Activated naive CD4-positive, alpha-beta T cell treated with anti-CD3 and anti-CD28 coated beads for 36 hours (primary cell): ENCODE measurements at regions not wholly inside any gene's neighbourhood (a gene's known extent, or its start where the extent isn't known, plus 50 kb on each side); places are given as distances from the start of the nearest gene placed in this dataset.

ENCODE experiments used
- CTCF ChIA-PET: fragments of 350-600 bp; sonication (Branson Sonifier 250); formaldehyde crosslinking; loops from one replicate; lab custom pipeline; 2021; ENCODE audit warnings: antibody characterized with exemption; lab: Charles Lee
- DNase-seq: peaks from one replicate; pipeline ENCODE4 v3.0.0-alpha.2; 2020
- H3K27ac Mint-ChIP-seq: one replicate; pipeline ENCODE4 v1.8.0; 2021; ENCODE audit warnings: mild to moderate bottlenecking, mixed read lengths
- H3K27me3 Mint-ChIP-seq: one replicate; pipeline ENCODE4 v1.8.0; 2021; ENCODE audit warnings: low read depth, mixed read lengths
- H3K36me3 Mint-ChIP-seq: one replicate; pipeline ENCODE4 v1.8.0; 2021; ENCODE audit warnings: low read depth, mixed read lengths
- H3K4me1 Mint-ChIP-seq: one replicate; pipeline ENCODE4 v1.8.0; 2021; ENCODE audit warnings: low read depth, mixed read lengths
- H3K4me3 Mint-ChIP-seq: one replicate; pipeline ENCODE4 v1.8.0; 2021; ENCODE audit warnings: mild to moderate bottlenecking, moderate library complexity, mixed read lengths
- H3K9me3 Mint-ChIP-seq: one replicate; pipeline ENCODE4 v1.8.0; 2021; ENCODE audit warnings: mixed read lengths
- intact Hi-C: fragments of 100-400 bp; cut with micrococcal nuclease; formaldehyde crosslinking; loops from one replicate; pipeline ENCODE4 v1.15.1; 2023

DNA sequence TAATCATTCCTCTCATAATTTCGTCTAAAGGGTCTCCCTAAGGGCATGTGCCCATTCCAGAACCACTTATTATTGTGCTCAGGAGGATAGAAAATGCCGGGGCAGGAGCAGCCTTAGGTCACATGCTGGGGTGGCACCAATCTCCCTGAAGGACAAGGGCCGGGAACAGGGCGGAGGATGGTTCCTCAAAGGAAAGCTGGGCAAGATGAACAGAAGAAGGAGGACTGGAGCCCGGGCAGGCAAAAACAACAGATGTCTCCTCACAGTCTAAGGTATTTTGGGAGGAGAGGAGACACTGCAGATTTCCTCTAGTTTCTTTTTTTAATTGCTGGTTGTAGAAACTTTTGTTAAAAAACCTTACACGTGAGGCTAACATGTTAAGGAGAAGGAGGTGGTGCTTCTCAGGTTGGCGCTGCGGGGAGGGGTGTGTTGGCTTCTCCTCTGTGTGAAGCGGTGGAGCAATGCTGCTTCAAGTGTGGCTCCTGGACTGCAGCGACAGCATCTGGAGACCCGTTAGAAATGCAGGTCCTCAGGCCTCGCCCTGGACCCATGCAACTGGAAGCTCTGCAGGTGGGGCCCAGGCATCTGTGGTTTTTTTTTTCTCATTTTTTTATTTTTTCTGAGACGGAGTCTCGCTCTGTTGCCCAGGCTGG, 164.8 kb downstream of the AACS start:
- Mint-ChIP-seq H3K4me1 (no peaks in the 10 kb centered on the region), H3K9me3 (no peaks in the 10 kb centered on the region), H3K27ac (no peak overlapping the region), H3K4me3 (no peak overlapping the region), H3K27me3 (peaks cover 8% of the 10 kb centered on the region), H3K36me3 (no peaks in the 10 kb centered on the region)
- no peak for DNase-seq
- intact Hi-C loops = no loop called here
- CTCF ChIA-PET = no interaction called here

DNA sequence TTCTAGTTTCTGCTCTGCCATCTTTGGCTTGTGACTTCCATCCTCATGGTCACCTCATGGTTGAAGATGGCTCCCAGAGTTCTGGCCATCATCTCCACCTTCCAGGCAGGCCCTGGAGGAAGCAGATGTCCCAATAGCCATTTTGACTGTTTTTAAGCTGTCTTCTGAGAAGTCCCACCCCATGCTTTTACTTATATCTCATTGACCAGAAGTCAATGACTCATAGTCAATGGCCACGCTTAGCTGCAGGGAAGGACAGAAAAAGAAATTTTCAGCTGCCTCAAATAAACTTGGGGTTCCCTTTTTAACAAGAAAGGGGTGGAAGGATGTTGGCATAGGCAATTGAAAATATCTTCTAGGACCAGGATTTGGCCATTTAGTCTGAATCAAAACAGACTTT, 168.1 kb downstream of the AACS start:
- Mint-ChIP-seq H3K4me1 (no peaks in the 10 kb centered on the region), H3K9me3 (no peaks in the 10 kb centered on the region), H3K27me3 (peaks cover 17% of the 10 kb centered on the region), H3K27ac (no peak overlapping the region), H3K36me3 (no peaks in the 10 kb centered on the region), H3K4me3 (no peak overlapping the region)
- DNase-seq = no peak
- intact Hi-C loops = no loop called here
- CTCF ChIA-PET = no interaction called here

DNA sequence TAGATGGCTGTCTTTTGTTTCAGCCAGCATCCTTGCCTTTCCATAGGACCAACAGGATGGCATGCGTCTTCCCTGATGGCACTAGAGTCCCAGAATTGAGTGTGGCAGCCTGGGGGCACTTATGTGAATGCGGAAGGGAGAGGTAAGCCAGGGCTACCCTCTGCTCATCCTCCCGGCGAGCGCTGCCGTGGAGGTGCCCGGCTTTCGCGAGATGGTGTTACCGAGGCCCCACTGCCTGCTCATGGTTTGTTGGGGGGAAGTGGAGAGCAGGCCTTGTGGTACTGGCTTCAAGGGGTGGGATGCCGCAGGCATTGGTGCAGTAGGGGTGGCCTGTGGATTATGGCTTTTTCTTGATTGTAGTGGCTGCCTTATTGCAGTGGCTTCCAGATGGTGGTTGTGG, 174.3 kb downstream of the AACS start:
- no peak overlapping the region for H3K27ac Mint-ChIP-seq
- H3K4me3 Mint-ChIP-seq = no peak overlapping the region
- peaks cover 19% of the 10 kb centered on the region for H3K27me3 Mint-ChIP-seq
- no peak for DNase-seq
- no peaks in the 10 kb centered on the region for H3K4me1 Mint-ChIP-seq
- intact Hi-C loops = no loop called here
- H3K36me3 Mint-ChIP-seq = no peaks in the 10 kb centered on the region
- no peaks in the 10 kb centered on the region for H3K9me3 Mint-ChIP-seq
- CTCF ChIA-PET = no interaction called here

DNA sequence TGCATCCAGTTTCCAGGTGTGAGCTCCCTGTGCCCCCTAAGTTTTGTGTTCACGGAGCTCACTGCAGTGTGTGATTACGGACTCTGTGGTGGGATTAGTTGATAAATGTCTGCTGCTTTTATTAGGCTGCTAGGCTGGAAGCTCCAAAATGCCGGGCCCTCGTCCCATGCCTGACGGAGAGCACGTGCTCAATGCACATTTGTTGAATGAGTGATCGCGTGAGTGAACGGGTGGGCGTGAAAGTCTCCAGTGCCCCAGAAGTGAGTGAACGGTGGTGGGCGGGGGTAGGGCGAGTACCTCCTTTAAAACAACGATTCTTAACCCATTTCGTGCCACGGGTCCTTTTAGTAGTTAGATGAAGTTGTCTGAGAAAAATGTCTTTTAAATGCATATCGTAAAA, 175.5 kb downstream of the AACS start:
- no peak overlapping the region for H3K27ac Mint-ChIP-seq
- peaks cover 16% of the 10 kb centered on the region for H3K27me3 Mint-ChIP-seq
- H3K36me3 Mint-ChIP-seq = no peaks in the 10 kb centered on the region
- DNase-seq = no peak
- H3K4me1 Mint-ChIP-seq = no peaks in the 10 kb centered on the region
- CTCF ChIA-PET = no interaction called here
- H3K9me3 Mint-ChIP-seq = no peaks in the 10 kb centered on the region
- intact Hi-C loops = no loop called here
- no peak overlapping the region for H3K4me3 Mint-ChIP-seq

DNA sequence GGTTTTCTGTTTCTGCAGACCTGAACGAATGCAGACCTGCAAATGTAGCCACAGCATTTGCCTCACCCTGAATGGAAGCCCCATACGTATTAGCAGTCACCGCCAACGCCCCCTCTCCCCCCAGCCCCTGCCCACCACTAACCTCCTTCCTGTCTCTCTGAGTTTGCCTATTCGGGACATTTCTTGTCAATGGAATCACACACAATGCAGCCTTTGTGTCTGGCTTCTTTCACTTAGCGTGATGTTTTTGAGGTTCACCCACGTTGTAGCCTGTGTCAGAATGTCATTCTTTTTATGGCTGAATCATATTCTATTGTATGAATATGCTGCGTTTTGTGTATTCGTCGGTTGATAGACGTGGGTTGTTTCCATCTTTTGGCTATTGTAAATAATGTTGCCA, 178.6 kb downstream of the AACS start:
- Mint-ChIP-seq H3K4me3 (no peak overlapping the region), H3K27ac (no peak overlapping the region)

DNA sequence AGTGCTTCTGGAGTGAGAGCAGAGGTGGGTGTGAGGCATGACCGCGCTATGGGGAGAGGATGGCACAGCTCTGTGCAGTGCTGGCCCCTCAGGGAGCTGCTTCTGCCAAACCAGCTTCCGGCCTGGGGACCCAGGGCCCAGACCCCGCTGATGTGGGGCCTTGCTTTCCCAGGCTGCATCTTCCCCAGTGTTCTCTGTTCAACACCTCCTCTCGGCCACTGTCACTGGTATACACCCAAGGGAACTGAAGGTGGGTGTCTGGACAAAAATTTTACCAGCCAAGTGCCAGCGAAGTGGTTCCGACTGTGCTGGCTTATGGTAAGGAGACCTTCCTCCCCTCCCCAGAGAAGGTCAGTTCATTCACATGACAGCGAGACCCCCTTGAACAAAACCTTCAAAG, 179.1 kb downstream of the AACS start:
- intact Hi-C loops = no loop called here
- Mint-ChIP-seq H3K9me3 (no peaks in the 10 kb centered on the region), H3K4me1 (no peaks in the 10 kb centered on the region), H3K27me3 (peaks cover 8% of the 10 kb centered on the region), H3K4me3 (no peak overlapping the region), H3K27ac (no peak overlapping the region), H3K36me3 (no peaks in the 10 kb centered on the region)
- no peak for DNase-seq
- CTCF ChIA-PET = no interaction called here

More for the DNA sequence above, 178.6 kb downstream of the AACS start:
- intact Hi-C loops = no loop called here
- CTCF ChIA-PET = interaction anchor here (0.6 kb wide), 1 partner anchor 1123 kb away, joined by 3 read pairs; no protein-coding TSS in a partner anchor
- no peaks in the 10 kb centered on the region for H3K9me3 Mint-ChIP-seq
- no peaks in the 10 kb centered on the region for H3K36me3 Mint-ChIP-seq
- no peaks in the 10 kb centered on the region for H3K4me1 Mint-ChIP-seq
- DNase-seq = no peak
- H3K27me3 Mint-ChIP-seq = peaks cover 10% of the 10 kb centered on the region

DNA sequence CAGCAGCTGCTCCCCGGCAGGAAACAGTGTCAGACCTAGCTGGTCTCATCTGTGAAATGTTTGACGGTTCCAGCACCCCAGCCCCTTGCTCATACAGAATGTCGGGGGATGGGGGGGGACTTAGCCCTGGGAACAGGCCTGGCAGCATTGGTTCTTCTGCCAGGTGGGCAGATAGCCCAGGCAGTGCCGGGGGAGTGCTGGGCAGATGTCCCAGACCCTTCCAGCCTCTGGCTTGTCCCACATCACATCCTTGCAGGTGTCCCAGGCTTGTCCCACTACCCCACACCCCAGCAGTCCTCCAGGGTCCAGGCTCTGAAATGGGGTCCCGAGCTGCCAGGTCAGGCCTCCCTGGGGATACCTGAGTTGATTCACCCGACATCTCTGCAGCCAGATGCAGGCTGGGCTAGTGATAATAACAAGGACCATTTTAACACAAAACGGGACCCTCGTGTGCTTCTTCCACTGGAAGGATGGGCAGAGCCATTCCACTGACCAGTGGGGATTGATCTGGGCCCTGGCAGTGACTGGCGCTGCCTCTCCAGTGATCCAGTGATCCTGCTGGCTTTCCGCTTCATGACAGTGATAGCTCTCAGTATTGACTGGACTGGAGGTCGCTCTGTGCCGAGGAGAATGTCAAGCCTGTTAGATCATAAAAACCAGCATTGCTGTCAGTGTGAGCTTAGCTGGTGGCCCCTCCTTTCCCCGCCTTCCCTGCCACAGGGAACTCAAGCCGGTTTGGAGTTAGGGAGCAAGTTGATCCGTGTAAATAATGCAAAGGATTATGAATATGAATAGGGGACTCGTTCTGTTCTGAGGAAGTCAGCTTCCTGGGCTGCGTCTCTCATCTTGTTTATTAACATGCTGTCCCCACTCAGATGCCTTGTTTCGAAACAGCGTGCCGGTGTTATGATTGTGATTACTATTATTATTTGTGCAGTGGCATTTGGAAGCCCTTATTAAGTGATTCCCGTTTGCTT, 180.6 kb downstream of the AACS start:
- H3K4me1 Mint-ChIP-seq = no peaks in the 10 kb centered on the region
- no peak overlapping the region for H3K4me3 Mint-ChIP-seq
- H3K36me3 Mint-ChIP-seq = no peaks in the 10 kb centered on the region
- H3K27me3 Mint-ChIP-seq = peaks cover 6% of the 10 kb centered on the region
- no peak for DNase-seq
- H3K9me3 Mint-ChIP-seq = no peaks in the 10 kb centered on the region
- CTCF ChIA-PET = no interaction called here
- no peak overlapping the region for H3K27ac Mint-ChIP-seq
- intact Hi-C loops = no loop called here

DNA sequence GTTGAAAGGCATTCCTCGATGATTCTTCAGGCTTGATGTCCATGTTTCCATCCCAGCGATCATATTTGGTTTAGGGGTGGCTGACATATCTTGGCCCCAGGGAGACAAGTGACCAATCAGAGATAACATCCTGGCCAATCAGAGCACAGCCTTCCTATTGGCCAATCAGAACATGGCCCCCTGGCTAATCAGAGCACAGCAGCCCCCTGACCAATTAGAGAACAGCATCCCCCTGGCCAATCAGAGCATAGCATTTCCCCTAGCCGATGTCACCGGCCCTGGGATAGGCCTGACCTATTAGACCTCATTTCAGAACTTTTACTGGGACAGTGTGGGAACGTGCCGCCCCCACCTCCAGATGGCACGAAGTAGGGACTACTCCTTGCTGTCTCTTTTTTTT, 182.2 kb downstream of the AACS start:
- CTCF ChIA-PET = no interaction called here

DNA sequence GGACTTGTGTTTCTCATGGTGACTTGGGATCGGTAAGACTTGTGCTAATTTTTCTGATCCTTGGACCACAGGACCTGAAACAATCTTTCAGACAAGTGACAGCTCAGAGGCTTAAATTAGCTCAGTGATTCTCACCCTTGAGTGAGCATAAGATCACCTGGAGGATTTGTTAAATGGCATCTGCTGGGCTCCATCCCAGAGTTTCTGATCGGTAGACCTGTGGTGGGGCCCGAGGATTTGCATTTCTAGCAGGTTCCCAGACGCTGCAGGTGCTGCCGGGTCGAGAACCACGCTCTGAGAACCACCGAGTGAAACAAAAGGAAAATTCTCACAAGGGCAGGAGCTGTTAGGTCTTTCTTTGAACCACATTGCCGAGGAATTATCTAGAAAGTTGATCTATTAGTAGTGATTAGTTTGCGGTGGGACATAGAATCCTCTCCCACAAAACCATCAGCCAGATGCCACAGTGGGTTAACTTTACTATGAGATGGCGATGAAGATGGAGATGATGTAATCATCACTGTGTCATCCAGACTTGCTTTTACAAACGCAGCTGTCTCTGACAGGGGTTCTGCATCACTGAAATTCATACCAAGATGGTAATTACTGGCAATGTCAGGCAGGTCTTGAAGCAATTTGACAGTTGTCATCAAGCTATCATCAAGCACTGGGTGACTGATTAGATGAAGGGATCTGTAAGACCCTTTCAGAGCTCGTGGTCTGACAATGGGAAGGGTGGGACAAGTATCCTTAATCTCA, 184.0 kb downstream of the AACS start:
- Mint-ChIP-seq H3K36me3 (no peaks in the 10 kb centered on the region), H3K27me3 (peaks cover 9% of the 10 kb centered on the region), H3K9me3 (no peaks in the 10 kb centered on the region), H3K4me3 (no peak overlapping the region), H3K4me1 (no peaks in the 10 kb centered on the region), H3K27ac (no peak overlapping the region)
- no peak for DNase-seq
- intact Hi-C loops = no loop called here
- CTCF ChIA-PET = interaction anchor here (1.0 to 1.5 kb wide), 2 partner anchors 12 to 65 kb away, joined by 3 to 4 read pairs; no protein-coding TSS in a partner anchor

More for the DNA sequence above, 182.2 kb downstream of the AACS start:
- no peak overlapping the region for H3K4me3 Mint-ChIP-seq
- H3K9me3 Mint-ChIP-seq = no peaks in the 10 kb centered on the region
- H3K36me3 Mint-ChIP-seq = no peaks in the 10 kb centered on the region
- no peaks in the 10 kb centered on the region for H3K4me1 Mint-ChIP-seq
- H3K27me3 Mint-ChIP-seq = peaks cover 9% of the 10 kb centered on the region
- intact Hi-C loops = no loop called here
- no peak for DNase-seq
- H3K27ac Mint-ChIP-seq = no peak overlapping the region

DNA sequence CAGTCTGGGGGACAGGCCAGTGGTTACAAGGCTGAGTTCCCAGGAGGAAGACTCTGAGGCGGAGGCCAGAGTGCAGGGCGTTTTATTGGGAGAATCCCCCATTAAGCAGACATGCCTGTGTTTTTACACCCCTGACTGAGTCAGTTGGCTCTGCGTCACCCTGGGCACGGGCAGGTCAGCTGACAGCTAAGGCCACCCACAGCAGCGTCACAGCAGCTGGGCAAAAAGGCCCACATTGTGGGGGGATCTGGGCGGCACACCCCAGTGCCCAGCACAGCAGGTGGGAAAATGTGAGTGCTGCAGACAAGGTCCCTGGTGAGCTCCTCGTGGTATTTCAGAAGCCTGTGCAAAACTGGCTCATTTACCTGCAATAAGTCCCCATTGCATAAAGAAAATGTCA, 184.7 kb downstream of the AACS start:
- intact Hi-C loops = no loop called here

DNA sequence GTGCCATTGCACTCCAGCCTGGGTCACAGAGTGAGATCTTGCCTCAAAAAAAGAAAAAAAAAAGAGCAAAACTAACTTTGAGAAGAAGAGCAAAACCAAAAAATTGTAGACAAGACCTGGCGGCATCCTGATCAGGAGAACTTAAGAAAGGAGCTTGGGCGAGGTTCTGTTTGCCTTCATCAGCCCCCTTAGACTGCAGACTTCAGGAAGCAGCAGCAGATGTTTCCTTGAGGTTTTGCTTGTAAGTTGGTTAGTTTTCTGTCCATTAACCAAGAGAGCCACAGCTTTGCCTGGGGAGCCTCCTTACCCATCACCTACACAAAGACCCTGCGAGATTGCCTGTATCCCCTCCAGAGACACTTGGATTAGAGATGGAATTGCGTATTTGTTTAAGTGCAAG, 189.0 kb downstream of the AACS start:
- CTCF ChIA-PET = interaction anchor here (0.6 kb wide), 1 partner anchor 92 kb away, joined by 4 read pairs; no protein-coding TSS in a partner anchor
- intact Hi-C loops = no loop called here

More for the DNA sequence above, 184.7 kb downstream of the AACS start:
- Mint-ChIP-seq H3K36me3 (no peaks in the 10 kb centered on the region), H3K27me3 (peaks cover 7% of the 10 kb centered on the region), H3K27ac (no peak overlapping the region), H3K9me3 (no peaks in the 10 kb centered on the region), H3K4me3 (no peak overlapping the region), H3K4me1 (no peaks in the 10 kb centered on the region)
- CTCF ChIA-PET = interaction anchor here (1.5 kb wide), 1 partner anchor 66 kb away, joined by 4 read pairs; no protein-coding TSS in a partner anchor
- DNase-seq = no peak

DNA sequence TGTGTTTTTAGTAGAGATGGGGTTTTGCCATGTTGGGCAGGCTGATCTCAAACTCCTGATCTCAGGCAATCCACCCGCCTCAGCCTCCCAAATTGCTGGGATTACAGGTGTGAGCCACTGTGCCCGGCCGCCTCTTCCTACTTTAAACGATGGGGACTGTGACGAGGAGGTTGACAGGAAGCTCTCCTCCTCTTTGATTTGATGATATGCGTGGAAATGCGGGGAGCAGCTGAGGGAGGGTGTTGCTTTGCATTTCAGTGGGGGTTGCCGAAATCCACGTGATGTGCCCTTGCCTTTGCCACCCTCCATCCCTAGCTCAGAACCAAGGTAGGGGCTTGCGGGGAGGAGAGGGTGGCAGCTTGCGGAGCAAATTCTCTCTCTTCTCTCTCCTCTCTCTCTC, 189.6 kb downstream of the AACS start:
- CTCF ChIA-PET = interaction anchor here (0.6 kb wide), 1 partner anchor 93 kb away, joined by 4 read pairs; no protein-coding TSS in a partner anchor
- H3K27me3 Mint-ChIP-seq = peaks cover 6% of the 10 kb centered on the region
- H3K9me3 Mint-ChIP-seq = peaks cover 3% of the 10 kb centered on the region
- intact Hi-C loops = no loop called here
- H3K27ac Mint-ChIP-seq = no peak overlapping the region
- H3K4me3 Mint-ChIP-seq = no peak overlapping the region
- H3K4me1 Mint-ChIP-seq = no peaks in the 10 kb centered on the region
- no peak for DNase-seq
- H3K36me3 Mint-ChIP-seq = no peaks in the 10 kb centered on the region

More for the DNA sequence above, 189.0 kb downstream of the AACS start:
- H3K27me3 Mint-ChIP-seq = peaks cover 6% of the 10 kb centered on the region
- no peak overlapping the region for H3K27ac Mint-ChIP-seq
- H3K4me1 Mint-ChIP-seq = no peaks in the 10 kb centered on the region
- H3K9me3 Mint-ChIP-seq = peaks cover 3% of the 10 kb centered on the region
- H3K4me3 Mint-ChIP-seq = no peak overlapping the region
- no peaks in the 10 kb centered on the region for H3K36me3 Mint-ChIP-seq
- DNase-seq = no peak
